HepG2 (cell line): ENCODE measurements at regions not wholly inside any gene's neighbourhood (a gene's known extent, or its start where the extent isn't known, plus 50 kb on each side); places are given as distances from the start of the nearest gene placed in this dataset.
A peak's percentile ranks its signal among the peaks of the same experiment; 100 is the strongest.

Experiments used
- ARID2 ChIP-seq: sonication (generic); formaldehyde crosslinking; IDR thresholded peaks from 2 replicates; pipeline ENCODE4 v1.8.1; 2022; ENCODE audit warnings: mild to moderate bottlenecking, missing genetic modification reagents, borderline replicate concordance
- ARID5B ChIP-seq: IDR thresholded peaks from 2 replicates; pipeline ENCODE4 v1.4.0; 2020; ENCODE audit warnings: mild to moderate bottlenecking, missing genetic modification reagents
- CREBL2 ChIP-seq: sonication (generic); formaldehyde crosslinking; IDR thresholded peaks from 2 replicates; pipeline ENCODE4 v1.8.1; 2023; ENCODE audit warnings: missing genetic modification reagents, mild to moderate bottlenecking, borderline replicate concordance
- FOXA3 ChIP-seq: IDR thresholded peaks from 2 replicates; pipeline ENCODE4 v1.6.1; 2016; ENCODE audit warnings: missing genetic modification reagents, missing compliant biosample characterization
- HNRNPUL1 ChIP-seq: fragments of 200-400 bp; formaldehyde crosslinking; IDR thresholded peaks from 2 replicates; pipeline ENCODE4 v1.6.1; 2017; ENCODE audit warnings: low read depth, mild to moderate bottlenecking, low read length, moderate library complexity
- IKZF1 ChIP-seq: fragments of 450-650 bp; IDR thresholded peaks from 2 replicates; pipeline ENCODE4 v1.7.1; 2016
- IRF2 ChIP-seq: IDR thresholded peaks from 2 replicates; pipeline ENCODE4 v1.6.1; 2018; ENCODE audit warnings: missing genetic modification reagents, missing compliant biosample characterization
- KDM1A ChIP-seq: IDR thresholded peaks from 2 replicates; pipeline ENCODE4 v1.6.1; 2016; ENCODE audit warnings: missing compliant biosample characterization
- NFYB ChIP-seq: sonication (generic); formaldehyde crosslinking; IDR thresholded peaks from 2 replicates; pipeline ENCODE4 v1.4.0; 2020; ENCODE audit warnings: missing genetic modification reagents
- PAWR ChIP-seq: sonication (generic); formaldehyde crosslinking; IDR thresholded peaks from 2 replicates; pipeline ENCODE4 v1.4.0; 2020; ENCODE audit warnings: missing genetic modification reagents, mild to moderate bottlenecking, borderline replicate concordance
- PTBP1 ChIP-seq: fragments of 200-400 bp; formaldehyde crosslinking; IDR thresholded peaks from 2 replicates; pipeline ENCODE4 v1.6.1; 2018; ENCODE audit warnings: low read length, low read depth; ENCODE audit not compliant: poor library complexity, severe bottlenecking
- RFXANK ChIP-seq: IDR thresholded peaks from 2 replicates; pipeline ENCODE4 v1.6.1; 2016
- RFXAP ChIP-seq: sonication (generic); formaldehyde crosslinking; IDR thresholded peaks from 2 replicates; pipeline ENCODE4 v1.4.0; 2020; ENCODE audit warnings: missing genetic modification reagents, borderline replicate concordance
- TEAD3 ChIP-seq: optimal IDR thresholded peaks from 2 replicates; pipeline ENCODE3; 2016; ENCODE audit warnings: borderline replicate concordance
- TFAP4 ChIP-seq: sonication (generic); IDR thresholded peaks from 2 replicates; pipeline ENCODE4 v1.6.1; 2016; ENCODE audit warnings: low read depth, borderline replicate concordance
- THRA ChIP-seq: sonication (generic); formaldehyde crosslinking; IDR thresholded peaks from 2 replicates; pipeline ENCODE4 v1.4.0; 2020; ENCODE audit warnings: missing genetic modification reagents, borderline replicate concordance
- ZNF234 ChIP-seq: sonication (generic); formaldehyde crosslinking; conservative IDR thresholded peaks from 2 replicates; pipeline ENCODE4 v1.5.1; 2020; ENCODE audit warnings: mild to moderate bottlenecking, missing genetic modification reagents
- ZNF264 ChIP-seq: sonication (generic); formaldehyde crosslinking; IDR thresholded peaks from 2 replicates; pipeline ENCODE4 v1.4.0; 2020; ENCODE audit warnings: missing genetic modification reagents
- ZNF30 ChIP-seq: sonication (generic); formaldehyde crosslinking; IDR thresholded peaks from 2 replicates; pipeline ENCODE4 v1.5.0; 2020; ENCODE audit warnings: mild to moderate bottlenecking, missing genetic modification reagents
- ZNF503 ChIP-seq: sonication (generic); formaldehyde crosslinking; IDR thresholded peaks from 2 replicates; pipeline ENCODE4 v1.4.0; 2020; ENCODE audit warnings: missing genetic modification reagents
- ZNF746 ChIP-seq: sonication (generic); formaldehyde crosslinking; IDR thresholded peaks from 2 replicates; pipeline ENCODE4 v1.8.0; 2022; ENCODE audit warnings: mild to moderate bottlenecking, missing genetic modification reagents

- no peak for TF ChIP-seq ZNF30 (CRISPR knock-in tag)
- TF ChIP-seq HNRNPUL1, result no peak
- no peak for TF ChIP-seq IRF2 (CRISPR knock-in tag)
- TF ChIP-seq PAWR (CRISPR knock-in tag), result no peak
- no peak for TF ChIP-seq ZNF746 (CRISPR knock-in tag)
- TF ChIP-seq RFXAP (CRISPR knock-in tag), result no peak
- TF ChIP-seq ZNF503 (CRISPR knock-in tag), result no peak
- no peak for TF ChIP-seq CREBL2 (CRISPR knock-in tag)
- TF ChIP-seq KDM1A (CRISPR knock-in tag), result 0 out of 2 replicates have a peak, but pooled peaks have one; percentile 43
- no peak for TF ChIP-seq TFAP4
- TF ChIP-seq ARID5B (CRISPR knock-in tag), result peak; percentile 25; the same call in 1 of the 2 replicates
- no peak for TF ChIP-seq IKZF1
- peak; percentile 46; the same call in 1 of the 2 replicates for TF ChIP-seq FOXA3 (CRISPR knock-in tag)
- peak; percentile 91 for TF ChIP-seq TEAD3 (CRISPR knock-in tag)
- no peak for TF ChIP-seq RFXANK
- no peak for TF ChIP-seq ZNF264
- TF ChIP-seq THRA (CRISPR knock-in tag), result no peak
- TF ChIP-seq PTBP1, result no peak
- no peak for TF ChIP-seq ARID2 (CRISPR knock-in tag)
- no peak for TF ChIP-seq NFYB
- no peak for TF ChIP-seq ZNF234 (CRISPR knock-in tag)
Measured at GRCh38 chr21:17348357-17348756, 164.5 kb upstream of the CXADR start (continued).
